ENCODE measurements at regions not wholly inside any gene's neighbourhood (a gene's known extent, or its start where the extent isn't known, plus 50 kb on each side); places are given as distances from the start of the nearest gene placed in this dataset.

DNA sequence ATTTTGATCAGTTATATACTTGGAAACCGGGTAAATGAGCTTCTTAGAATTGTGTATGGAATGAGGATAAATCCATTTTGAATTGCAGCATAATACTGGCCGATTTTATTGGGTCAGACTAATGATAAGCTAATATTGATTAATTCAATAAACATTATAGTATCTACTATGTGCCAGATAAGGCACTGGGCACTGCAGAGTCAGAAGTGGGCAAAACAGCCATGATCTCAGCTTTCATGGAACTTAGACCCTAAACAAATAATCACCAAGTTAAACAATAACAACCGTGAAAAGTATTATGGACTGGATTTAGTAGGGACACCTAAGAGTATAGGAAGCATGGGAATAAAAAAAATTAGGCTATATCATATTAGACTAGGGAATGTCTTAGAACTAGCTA lies 297.0 kb upstream of the PKDCC start:
- no peak for DNase-seq (ENCODE audit: low read depth)
- TF ChIP-seq, protein P1, sequence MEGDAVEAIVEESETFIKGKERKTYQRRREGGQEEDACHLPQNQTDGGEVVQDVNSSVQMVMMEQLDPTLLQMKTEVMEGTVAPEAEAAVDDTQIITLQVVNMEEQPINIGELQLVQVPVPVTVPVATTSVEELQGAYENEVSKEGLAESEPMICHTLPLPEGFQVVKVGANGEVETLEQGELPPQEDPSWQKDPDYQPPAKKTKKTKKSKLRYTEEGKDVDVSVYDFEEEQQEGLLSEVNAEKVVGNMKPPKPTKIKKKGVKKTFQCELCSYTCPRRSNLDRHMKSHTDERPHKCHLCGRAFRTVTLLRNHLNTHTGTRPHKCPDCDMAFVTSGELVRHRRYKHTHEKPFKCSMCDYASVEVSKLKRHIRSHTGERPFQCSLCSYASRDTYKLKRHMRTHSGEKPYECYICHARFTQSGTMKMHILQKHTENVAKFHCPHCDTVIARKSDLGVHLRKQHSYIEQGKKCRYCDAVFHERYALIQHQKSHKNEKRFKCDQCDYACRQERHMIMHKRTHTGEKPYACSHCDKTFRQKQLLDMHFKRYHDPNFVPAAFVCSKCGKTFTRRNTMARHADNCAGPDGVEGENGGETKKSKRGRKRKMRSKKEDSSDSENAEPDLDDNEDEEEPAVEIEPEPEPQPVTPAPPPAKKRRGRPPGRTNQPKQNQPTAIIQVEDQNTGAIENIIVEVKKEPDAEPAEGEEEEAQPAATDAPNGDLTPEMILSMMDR (conservative IDR thresholded peaks at IDR 0.05; ENCODE audit: low read depth, low read length), result no peak
- H3K4me3 ChIP-seq (ENCODE audit: low read depth, low read length), result no peak overlapping the region

DNA sequence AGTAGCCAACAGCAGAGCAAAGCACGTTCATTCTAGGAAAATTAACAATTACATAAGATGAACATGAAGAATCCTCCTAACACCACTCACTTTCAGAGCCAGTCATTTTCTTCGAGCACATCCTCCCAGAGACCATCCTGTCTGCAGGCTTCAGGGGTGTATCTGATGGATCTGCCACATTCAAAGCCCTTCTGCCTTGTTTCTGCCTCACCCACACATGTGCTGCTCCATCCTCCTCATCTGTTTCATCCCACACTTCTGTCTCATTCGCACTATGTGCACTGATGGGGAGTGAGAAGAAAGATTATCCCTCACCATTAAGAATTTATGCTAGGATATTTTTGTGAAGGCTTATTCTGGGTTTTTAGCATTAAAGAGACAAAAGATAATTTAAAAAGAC lies 287.9 kb upstream of the PKDCC start:
- TF ChIP-seq, protein P1 (conservative IDR thresholded peaks at IDR 0.05; ENCODE audit: low read depth, low read length), result no peak
- no peak overlapping the region for H3K4me3 ChIP-seq (ENCODE audit: low read depth, low read length)
- no peak for DNase-seq (ENCODE audit: low read depth)

GRCh38 chr2:41763141-41763540 lies 284.7 kb upstream of the PKDCC start:
- H3K4me3 ChIP-seq (ENCODE audit: low read depth, low read length), result no peak overlapping the region
- DNase-seq (ENCODE audit: low read depth), result no peak
- TF ChIP-seq, protein P1 (conservative IDR thresholded peaks at IDR 0.05; ENCODE audit: low read depth, low read length), result no peak

DNA sequence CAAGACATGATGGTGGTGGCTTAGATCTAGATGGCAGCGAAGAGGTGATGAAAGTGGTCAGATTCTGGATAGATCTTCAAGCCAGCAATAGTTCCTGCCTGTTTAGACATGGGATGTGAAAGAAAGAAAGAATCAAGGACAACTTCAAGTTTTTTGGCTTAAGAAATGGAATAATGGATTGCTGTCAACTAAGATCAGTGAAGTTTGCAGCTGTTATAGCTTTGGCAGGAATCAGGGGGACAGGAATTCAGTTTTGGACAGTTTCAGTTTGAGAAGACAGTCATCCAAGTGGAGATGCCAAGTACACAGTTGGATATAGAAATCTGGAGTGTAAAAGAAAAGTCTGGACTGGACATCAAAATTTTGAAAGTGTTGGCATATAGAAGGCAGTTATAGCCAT lies 283.7 kb upstream of the PKDCC start:
- no peak overlapping the region for H3K4me3 ChIP-seq (ENCODE audit: low read depth, low read length)
- TF ChIP-seq, protein P1 (conservative IDR thresholded peaks at IDR 0.05; ENCODE audit: low read depth, low read length), result no peak
- DNase-seq (ENCODE audit: low read depth), result no peak

GRCh38 chr2:41764919-41765318 lies 282.9 kb upstream of the PKDCC start:
- DNase-seq (ENCODE audit: low read depth), result no peak
- H3K4me3 ChIP-seq (ENCODE audit: low read depth, low read length), result no peak overlapping the region
- TF ChIP-seq, protein P1 (conservative IDR thresholded peaks at IDR 0.05; ENCODE audit: low read depth, low read length), result no peak

DNA sequence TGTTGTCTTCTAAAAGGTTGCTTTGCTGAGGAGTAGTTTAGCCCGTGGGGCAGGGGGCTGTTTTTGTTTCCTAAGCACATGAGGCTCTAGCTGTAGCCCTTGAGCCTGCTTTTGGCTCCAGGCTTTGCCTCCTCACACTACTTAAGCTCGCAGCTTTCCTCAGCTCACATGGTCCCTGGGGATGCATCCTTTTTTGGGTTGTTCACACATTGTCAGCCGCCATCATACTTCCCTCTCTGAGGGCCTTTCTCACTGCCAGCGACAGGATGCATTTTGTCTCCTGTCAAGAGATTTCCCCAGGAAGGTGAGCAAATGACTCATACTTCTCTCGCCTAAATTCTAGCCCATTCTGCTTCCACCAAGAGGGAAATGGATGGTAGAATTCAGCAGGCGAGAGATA lies 279.5 kb upstream of the PKDCC start:
- H3K4me3 ChIP-seq (ENCODE audit: low read depth, low read length), result no peak overlapping the region
- no peak for DNase-seq (ENCODE audit: low read depth)
- TF ChIP-seq, protein P1 (conservative IDR thresholded peaks at IDR 0.05; ENCODE audit: low read depth, low read length), result no peak

GRCh38 chr2:41771710-41772109 lies 276.1 kb upstream of the PKDCC start:
- no peak for DNase-seq (ENCODE audit: low read depth)
- H3K4me3 ChIP-seq (ENCODE audit: low read depth, low read length), result no peak overlapping the region
- TF ChIP-seq, protein P1 (conservative IDR thresholded peaks at IDR 0.05; ENCODE audit: low read depth, low read length), result no peak
